Karpas-422 (cell line): ENCODE measurements at regions not wholly inside any gene's neighbourhood (a gene's known extent, or its start where the extent isn't known, plus 50 kb on each side); places are given as distances from the start of the nearest gene placed in this dataset.

Experiments
- DNase-seq: peaks from one replicate; pipeline ENCODE4 v3.0.0-alpha.2; 2015
- H2AFZ ChIP-seq: fragments of 200-600 bp; sonication (generic); 2 replicates; pipeline ENCODE4 v1.6.1; 2014; ENCODE audit warnings: antibody characterized with exemption, low read length, mixed read lengths
- H3K27ac ChIP-seq: fragments of 200-600 bp; sonication (generic); 2 replicates; pipeline ENCODE4 v1.5.1; 2014; ENCODE audit warnings: mild to moderate bottlenecking, low read length, moderate library complexity
- H3K27me3 ChIP-seq: fragments of 200-600 bp; sonication (generic); 2 replicates; pipeline ENCODE4 v1.6.1; 2014; ENCODE audit warnings: low read length, mixed read lengths
- H3K36me3 ChIP-seq: fragments of 200-600 bp; sonication (generic); 2 replicates; pipeline ENCODE4 v1.6.1; 2014; ENCODE audit warnings: low read length, mixed read lengths; ENCODE audit not compliant: insufficient read depth
- H3K4me1 ChIP-seq: fragments of 200-600 bp; sonication (generic); 2 replicates; pipeline ENCODE4 v1.6.1; 2014; ENCODE audit warnings: mild to moderate bottlenecking, low read length, mixed read lengths
- H3K4me2 ChIP-seq: fragments of 200-600 bp; sonication (generic); 2 replicates; pipeline ENCODE4 v1.6.1; 2014; ENCODE audit warnings: low read length, low read depth, mild to moderate bottlenecking; ENCODE audit not compliant: poor library complexity, severe bottlenecking
- H3K4me3 ChIP-seq: fragments of 200-600 bp; sonication (generic); 2 replicates; pipeline ENCODE4 v1.5.1; 2014; ENCODE audit warnings: mild to moderate bottlenecking, antibody characterized with exemption, low read length, mixed read lengths
- H3K79me2 ChIP-seq: fragments of 200-600 bp; sonication (generic); 2 replicates; pipeline ENCODE4 v1.6.1; 2014; ENCODE audit warnings: mild to moderate bottlenecking, low read length, mixed read lengths
- H3K9ac ChIP-seq: fragments of 200-600 bp; sonication (generic); 2 replicates; pipeline ENCODE4 v1.6.0; 2014; ENCODE audit warnings: low read length
- H3K9me2 ChIP-seq: fragments of 200-600 bp; sonication (generic), shearing (Covaris generic); replicated peaks from 2 replicates; pipeline ENCODE4 v1.6.0; 2014; ENCODE audit warnings: mild to moderate bottlenecking, low read length, moderate library complexity; ENCODE audit not compliant: insufficient read depth
- H3K9me3 ChIP-seq: fragments of 300-700, 200-600 bp; sonication (generic); 2 replicates; pipeline ENCODE4 v1.6.1; 2014; ENCODE audit warnings: low read length, mixed read lengths
- H4K20me1 ChIP-seq: fragments of 200-600 bp; sonication (generic); 2 replicates; pipeline ENCODE4 v1.6.1; 2014; ENCODE audit warnings: mild to moderate bottlenecking, antibody characterized with exemption, low read length, low read depth; ENCODE audit not compliant: insufficient read depth

- H3K27me3 ChIP-seq, result no peaks in the 10 kb centered on the region
- H4K20me1 ChIP-seq, result no peaks in the 10 kb centered on the region
- H3K4me1 ChIP-seq, result no peaks in the 10 kb centered on the region
- H3K27ac ChIP-seq, result no peak overlapping the region
- H3K9me2 ChIP-seq, result no peaks in the 10 kb centered on the region
- H3K4me3 ChIP-seq, result no peak overlapping the region
- no peaks in the 10 kb centered on the region for H3K36me3 ChIP-seq
- no peaks in the 10 kb centered on the region for H3K79me2 ChIP-seq
- DNase-seq, result no peak
- no peak overlapping the region for H2AFZ ChIP-seq
- no peak overlapping the region for H3K4me2 ChIP-seq
- H3K9me3 ChIP-seq, result no peaks in the 10 kb centered on the region
- H3K9ac ChIP-seq, result no peak overlapping the region
Measured at GRCh38 chr6:884570-884969, 191.6 kb upstream of the EXOC2 start.

- Histone ChIP-seq H3K27me3 (no peaks in the 10 kb centered on the region), H3K4me3 (no peak overlapping the region), H3K9ac (no peak overlapping the region), H3K9me3 (no peaks in the 10 kb centered on the region), H3K36me3 (no peaks in the 10 kb centered on the region), H3K9me2 (no peaks in the 10 kb centered on the region), H3K79me2 (no peaks in the 10 kb centered on the region), H2AFZ (no peak overlapping the region), H3K27ac (no peak overlapping the region), H3K4me1 (no peaks in the 10 kb centered on the region), H3K4me2 (no peak overlapping the region), H4K20me1 (no peaks in the 10 kb centered on the region)
- no peak for DNase-seq
Measured at GRCh38 chr6:882084-882598, 189.2 kb upstream of the EXOC2 start.

- no peak overlapping the region for H3K4me3 ChIP-seq
- no peaks in the 10 kb centered on the region for H3K36me3 ChIP-seq
- no peaks in the 10 kb centered on the region for H3K27me3 ChIP-seq
- no peaks in the 10 kb centered on the region for H3K9me3 ChIP-seq
- DNase-seq, result no peak
- H3K9me2 ChIP-seq, result no peaks in the 10 kb centered on the region
- no peaks in the 10 kb centered on the region for H3K79me2 ChIP-seq
- H3K4me1 ChIP-seq, result no peaks in the 10 kb centered on the region
- H3K9ac ChIP-seq, result no peak overlapping the region
- H3K4me2 ChIP-seq, result no peak overlapping the region
- no peak overlapping the region for H2AFZ ChIP-seq
- H3K27ac ChIP-seq, result no peak overlapping the region
- no peaks in the 10 kb centered on the region for H4K20me1 ChIP-seq
Measured at GRCh38 chr6:878179-878578, 185.2 kb upstream of the EXOC2 start.

- Histone ChIP-seq H4K20me1 (no peaks in the 10 kb centered on the region), H3K27ac (no peak overlapping the region), H3K9me2 (no peaks in the 10 kb centered on the region), H3K4me2 (no peak overlapping the region), H3K79me2 (no peaks in the 10 kb centered on the region), H2AFZ (no peak overlapping the region), H3K4me1 (no peaks in the 10 kb centered on the region), H3K36me3 (no peaks in the 10 kb centered on the region), H3K9me3 (no peaks in the 10 kb centered on the region), H3K9ac (no peak overlapping the region), H3K4me3 (no peak overlapping the region), H3K27me3 (no peaks in the 10 kb centered on the region)
- no peak for DNase-seq
Measured at GRCh38 chr6:875012-875411, 182.1 kb upstream of the EXOC2 start.

- H3K79me2 ChIP-seq, result no peaks in the 10 kb centered on the region
- no peak overlapping the region for H3K4me2 ChIP-seq
- no peak overlapping the region for H3K4me3 ChIP-seq
- H3K27ac ChIP-seq, result no peak overlapping the region
- H3K9me2 ChIP-seq, result no peaks in the 10 kb centered on the region
- no peaks in the 10 kb centered on the region for H3K27me3 ChIP-seq
- no peaks in the 10 kb centered on the region for H3K36me3 ChIP-seq
- DNase-seq, result no peak
- no peaks in the 10 kb centered on the region for H3K4me1 ChIP-seq
- H3K9ac ChIP-seq, result no peak overlapping the region
- no peaks in the 10 kb centered on the region for H4K20me1 ChIP-seq
- no peak overlapping the region for H2AFZ ChIP-seq
- no peaks in the 10 kb centered on the region for H3K9me3 ChIP-seq
Measured at GRCh38 chr6:872570-873125, 179.7 kb upstream of the EXOC2 start.

GRCh38 chr6:871503-871902, 178.6 kb upstream of the EXOC2 start:
- no peaks in the 10 kb centered on the region for H3K4me1 ChIP-seq
- H3K79me2 ChIP-seq, result no peaks in the 10 kb centered on the region
- DNase-seq, result no peak
- H3K9me3 ChIP-seq, result no peaks in the 10 kb centered on the region
- no peak overlapping the region for H3K27ac ChIP-seq
- H3K27me3 ChIP-seq, result no peaks in the 10 kb centered on the region
- no peaks in the 10 kb centered on the region for H4K20me1 ChIP-seq
- no peak overlapping the region for H3K4me3 ChIP-seq
- no peaks in the 10 kb centered on the region for H3K9me2 ChIP-seq
- H2AFZ ChIP-seq, result no peak overlapping the region
- H3K4me2 ChIP-seq, result no peak overlapping the region
- H3K9ac ChIP-seq, result no peak overlapping the region
- H3K36me3 ChIP-seq, result no peaks in the 10 kb centered on the region

- Histone ChIP-seq H3K27ac (no peak overlapping the region), H3K79me2 (no peaks in the 10 kb centered on the region), H3K9me3 (no peaks in the 10 kb centered on the region), H3K4me1 (no peaks in the 10 kb centered on the region), H4K20me1 (no peaks in the 10 kb centered on the region), H3K4me3 (no peak overlapping the region), H3K27me3 (no peaks in the 10 kb centered on the region), H3K36me3 (no peaks in the 10 kb centered on the region), H3K4me2 (no peak overlapping the region), H3K9ac (no peak overlapping the region), H3K9me2 (no peaks in the 10 kb centered on the region), H2AFZ (no peak overlapping the region)
- DNase-seq, result no peak
Measured at GRCh38 chr6:870096-870495, 177.2 kb upstream of the EXOC2 start.

GRCh38 chr6:868201-868600, 175.3 kb upstream of the EXOC2 start:
- Histone ChIP-seq H3K4me1 (no peaks in the 10 kb centered on the region), H3K36me3 (no peaks in the 10 kb centered on the region), H3K9me3 (no peaks in the 10 kb centered on the region), H3K9me2 (no peaks in the 10 kb centered on the region), H3K4me2 (no peak overlapping the region), H3K79me2 (no peaks in the 10 kb centered on the region), H2AFZ (no peak overlapping the region), H3K27me3 (no peaks in the 10 kb centered on the region), H3K4me3 (no peak overlapping the region), H4K20me1 (no peaks in the 10 kb centered on the region), H3K9ac (no peak overlapping the region), H3K27ac (no peak overlapping the region)
- no peak for DNase-seq

GRCh38 chr6:867378-867777, 174.4 kb upstream of the EXOC2 start:
- Histone ChIP-seq H4K20me1 (no peaks in the 10 kb centered on the region), H3K36me3 (no peaks in the 10 kb centered on the region), H3K4me1 (no peaks in the 10 kb centered on the region), H3K9me2 (no peaks in the 10 kb centered on the region), H3K27me3 (no peaks in the 10 kb centered on the region), H3K27ac (no peak overlapping the region), H3K4me3 (no peak overlapping the region), H2AFZ (no peak overlapping the region), H3K9me3 (no peaks in the 10 kb centered on the region), H3K4me2 (no peak overlapping the region), H3K9ac (no peak overlapping the region), H3K79me2 (no peaks in the 10 kb centered on the region)
- DNase-seq, result no peak
